Ovary (tissue), 3 donors: ENCODE measurements at regions not wholly inside any gene's neighbourhood (a gene's known extent, or its start where the extent isn't known, plus 50 kb on each side); places are given as distances from the start of the nearest gene placed in this dataset.

Experiments used
- CTCF ChIP-seq, 3 donors: fragments of 450-650 bp in 2 of 3; fragments of 200-600 bp in 1 of 3; IDR thresholded peaks; one replicate each; pipeline versions ENCODE4 v1.5.1 to v1.8.0; 2016 to 2022; ENCODE audit warnings: antibody characterized with exemption in 3 of 3, mild to moderate bottlenecking in 1 of 3
- EP300 ChIP-seq: sonication (generic); formaldehyde crosslinking; IDR thresholded peaks from one replicate; pipeline ENCODE4 v1.6.1; 2017; ENCODE audit warnings: antibody characterized with exemption
- donor health status: DM: no; HTN: no; CAD: no.

- TF ChIP-seq CTCF (IDR thresholded peaks at IDR 0.05) (no peak), EP300 (no peak)
Observed at GRCh38 chr12:85610194-85610593, 226.0 kb downstream of the RASSF9 start.
